Activated effector memory CD4-positive, alpha-beta T cell treated with Interleukin-2 at 50 U/mL for 16 hours (primary cell): ENCODE measurements at regions not wholly inside any gene's neighbourhood (a gene's known extent, or its start where the extent isn't known, plus 50 kb on each side); places are given as distances from the start of the nearest gene placed in this dataset.
"Not testable (repeated sequence)": the region's sequence is repeated elsewhere in the genome, so short reads cannot be mapped to it uniquely, and the experiment has no call there.

ENCODE experiments used
- DNase-seq: peaks from one replicate; pipeline ENCODE4 v3.0.0-alpha.2; 2020

DNA sequence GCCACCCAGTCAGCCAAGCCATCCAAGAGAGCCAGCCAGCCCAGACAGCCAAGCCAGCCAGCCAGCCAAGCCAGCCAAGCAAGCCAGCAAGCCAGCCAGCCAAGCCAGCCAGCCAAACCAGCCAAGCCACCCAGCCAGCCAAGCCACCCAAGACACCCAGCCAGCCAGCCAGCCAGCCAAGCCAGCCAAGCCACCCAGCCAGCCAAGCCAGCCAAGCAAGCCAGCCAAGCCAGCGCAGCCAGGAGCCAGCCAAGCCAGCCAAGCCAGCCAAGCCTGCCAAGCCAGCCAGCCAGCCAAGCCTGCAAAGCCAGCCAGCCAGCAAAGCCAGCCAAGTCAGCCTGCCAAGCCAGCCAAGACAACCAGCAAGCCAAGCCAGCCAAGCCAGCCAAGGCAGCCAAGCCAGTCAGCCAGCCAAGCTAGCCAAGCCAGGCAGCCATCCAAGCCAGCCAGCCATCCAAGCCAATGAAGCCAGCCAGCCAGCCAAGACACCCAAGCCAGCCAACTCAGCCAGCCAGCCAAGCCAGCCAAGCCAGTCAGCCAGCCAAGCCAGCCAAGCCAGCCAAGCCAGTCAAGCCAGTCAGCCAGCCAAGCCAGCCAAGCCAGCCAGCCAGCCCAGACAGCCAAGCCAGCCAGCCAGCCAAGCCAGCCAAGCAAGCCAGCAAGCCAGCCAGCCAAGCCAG lies 332.2 kb upstream of the PLGLB2 start:
- DNase-seq: not testable (repeated sequence)

DNA sequence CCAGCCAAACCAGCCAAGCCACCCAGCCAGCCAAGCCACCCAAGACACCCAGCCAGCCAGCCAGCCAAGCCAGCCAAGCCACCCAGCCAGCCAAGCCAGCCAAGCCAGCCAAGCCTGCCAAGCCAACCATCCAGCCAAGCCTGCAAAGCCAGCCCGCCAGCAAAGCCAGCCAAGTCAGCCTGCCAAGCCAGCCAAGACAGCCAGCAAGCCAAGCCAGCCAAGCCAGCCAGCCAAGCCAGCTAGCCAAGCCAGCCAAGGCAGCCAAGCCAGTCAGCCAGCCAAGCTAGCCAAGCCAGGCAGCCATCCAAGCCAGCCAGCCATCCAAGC lies 331.7 kb upstream of the PLGLB2 start:
- DNase-seq: not testable (repeated sequence)

DNA sequence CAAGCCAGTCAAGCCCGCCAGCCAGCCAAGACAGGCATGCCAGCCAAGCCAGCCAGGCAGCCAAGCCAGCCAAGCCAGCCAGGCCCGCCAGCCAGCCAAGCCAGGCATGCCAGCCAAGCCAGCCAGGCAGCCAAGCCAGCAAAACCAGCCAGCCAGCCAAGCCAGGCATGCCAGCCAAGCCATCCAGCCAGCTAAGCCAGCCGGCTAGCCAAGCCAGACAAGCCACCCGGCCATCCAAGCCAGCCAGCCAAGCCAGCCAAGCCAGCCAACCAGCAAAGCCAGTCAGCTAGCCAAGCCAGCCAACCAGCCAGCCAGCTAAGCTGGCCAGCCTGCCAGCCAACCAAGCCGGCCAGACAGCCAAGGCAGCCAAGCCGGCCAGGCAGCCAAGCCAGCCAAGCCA lies 330.7 kb upstream of the PLGLB2 start:
- DNase-seq: not testable (repeated sequence)

DNA sequence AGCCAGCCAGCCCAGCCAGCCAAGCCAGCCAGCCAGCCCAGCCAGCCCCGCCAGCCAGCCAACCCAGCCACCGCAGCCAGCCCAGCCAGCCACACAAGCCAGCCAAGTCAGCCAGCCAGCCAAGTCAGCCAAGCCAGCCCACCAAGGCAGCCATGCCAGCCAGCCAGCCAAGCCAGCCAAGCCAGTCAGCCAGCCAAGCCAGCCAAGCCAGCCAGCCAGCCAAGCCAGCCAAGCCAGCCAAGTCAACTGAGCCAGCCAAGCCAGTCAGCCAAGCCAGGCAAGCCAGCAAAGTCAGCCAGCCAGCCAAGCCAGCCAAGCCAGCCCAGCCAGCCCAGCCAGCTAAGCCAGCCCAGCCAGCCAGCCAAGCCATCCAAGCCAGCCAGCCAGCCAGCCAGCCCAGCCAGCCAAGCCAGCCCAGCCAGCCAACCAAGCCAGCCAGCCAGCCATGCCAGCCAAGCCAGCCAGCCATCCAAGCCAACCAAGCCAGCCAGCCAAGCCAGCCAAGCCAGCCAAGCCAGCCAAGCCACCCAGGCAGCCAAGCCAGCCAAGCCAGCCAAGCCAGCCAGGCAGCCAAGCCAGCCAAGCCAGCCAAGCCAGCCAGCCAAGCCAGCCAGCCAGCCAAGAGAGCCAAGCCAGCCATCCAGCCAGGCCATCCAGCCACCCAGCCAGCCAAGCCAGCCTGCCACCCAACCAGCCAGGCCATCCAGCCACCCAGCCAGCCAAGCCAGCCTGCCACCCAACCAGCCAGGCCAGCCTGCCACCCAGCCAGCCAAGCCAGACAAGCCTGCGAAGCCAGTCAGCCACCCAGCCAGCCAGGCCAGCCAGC lies 329.9 kb upstream of the PLGLB2 start:
- DNase-seq: not testable (repeated sequence)

DNA sequence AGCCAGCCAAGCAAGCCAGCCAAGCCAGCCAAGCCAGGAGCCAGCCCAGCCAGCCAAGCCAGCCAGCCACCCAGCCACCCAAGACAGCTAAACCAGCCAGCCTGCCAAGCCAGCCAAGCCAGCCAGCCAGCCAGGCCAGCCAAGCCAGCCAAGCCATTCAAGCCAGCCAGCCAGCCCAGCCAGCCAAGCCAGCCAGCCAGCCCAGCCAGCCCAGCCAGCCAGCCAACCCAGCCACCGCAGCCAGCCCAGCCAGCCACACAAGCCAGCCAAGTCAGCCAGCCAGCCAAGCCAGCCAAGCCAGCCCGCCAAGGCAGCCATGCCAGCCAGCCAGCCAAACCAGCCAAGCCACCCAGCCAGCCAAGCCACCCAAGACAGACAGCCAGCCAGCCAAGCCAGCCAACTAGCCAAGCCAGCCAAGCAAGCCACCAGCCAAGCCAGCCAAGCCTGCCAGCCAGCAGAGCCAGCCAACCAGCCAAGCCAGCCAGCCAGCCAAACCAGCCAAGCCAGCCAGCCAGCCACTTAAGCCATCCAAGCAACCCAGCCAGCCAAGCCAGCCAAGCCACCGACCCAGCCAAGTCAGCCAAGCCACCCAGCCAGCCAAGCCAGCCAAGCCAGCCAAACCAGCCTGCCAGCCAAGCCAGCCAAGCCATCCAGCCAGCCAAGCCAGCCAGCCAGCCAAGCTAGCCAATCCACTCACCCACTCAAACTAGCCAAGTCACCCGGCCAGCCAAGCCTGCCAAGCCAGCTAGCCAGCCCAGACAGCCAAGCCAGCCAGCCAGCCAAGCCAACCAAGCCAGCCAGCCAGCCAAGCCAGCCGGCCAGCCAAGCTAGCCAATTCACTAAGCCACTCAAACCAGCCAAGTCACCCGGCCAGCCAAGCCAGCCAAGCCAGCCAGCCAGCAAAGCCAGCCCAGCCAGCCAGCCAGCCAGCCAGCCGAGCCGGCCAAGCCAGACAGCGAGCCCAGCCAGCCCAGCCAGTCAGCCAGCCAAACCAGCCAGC lies 328.8 kb upstream of the PLGLB2 start:
- not testable (repeated sequence) for DNase-seq

DNA sequence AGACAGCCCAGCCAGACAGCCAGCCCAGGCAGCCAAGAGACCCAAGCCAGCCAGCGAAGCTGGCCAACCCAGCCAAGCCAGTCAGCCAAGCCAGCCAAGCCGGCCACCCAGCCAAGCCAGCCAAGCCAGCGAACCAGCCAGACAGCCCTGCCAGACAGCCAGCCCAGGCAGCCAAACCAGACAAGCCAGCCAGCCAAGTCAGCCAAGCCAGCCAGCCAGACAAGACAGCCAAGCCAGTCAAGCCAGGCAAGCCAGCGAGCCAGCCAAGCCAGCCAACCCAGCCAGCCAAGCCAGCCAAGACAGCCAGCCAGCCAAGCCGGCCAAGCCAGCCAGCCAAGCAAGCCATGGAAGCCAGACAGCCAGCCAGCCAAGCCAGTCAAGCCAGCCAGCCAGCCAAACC lies 327.9 kb upstream of the PLGLB2 start:
- not testable (repeated sequence) for DNase-seq

DNA sequence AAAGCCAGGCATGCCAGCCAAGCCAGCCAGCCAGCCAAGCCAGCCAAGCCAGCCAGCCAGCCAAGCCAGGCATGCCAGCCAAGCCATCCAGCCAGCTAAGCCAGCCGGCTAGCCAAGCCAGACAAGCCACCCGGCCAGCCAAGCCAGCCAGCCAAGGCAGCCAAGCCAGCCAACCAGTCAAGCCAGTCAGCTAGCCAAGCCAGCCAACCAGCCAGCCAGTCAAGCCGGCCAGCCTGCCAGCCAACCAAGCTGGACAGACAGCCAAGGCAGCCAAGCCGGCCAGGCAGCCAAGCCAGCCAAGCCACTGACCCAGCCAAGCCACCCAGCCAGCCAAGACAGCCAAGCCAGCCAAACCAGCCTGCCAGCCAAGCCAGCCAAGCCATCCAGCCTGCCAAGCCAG lies 326.9 kb upstream of the PLGLB2 start:
- not testable (repeated sequence) for DNase-seq

DNA sequence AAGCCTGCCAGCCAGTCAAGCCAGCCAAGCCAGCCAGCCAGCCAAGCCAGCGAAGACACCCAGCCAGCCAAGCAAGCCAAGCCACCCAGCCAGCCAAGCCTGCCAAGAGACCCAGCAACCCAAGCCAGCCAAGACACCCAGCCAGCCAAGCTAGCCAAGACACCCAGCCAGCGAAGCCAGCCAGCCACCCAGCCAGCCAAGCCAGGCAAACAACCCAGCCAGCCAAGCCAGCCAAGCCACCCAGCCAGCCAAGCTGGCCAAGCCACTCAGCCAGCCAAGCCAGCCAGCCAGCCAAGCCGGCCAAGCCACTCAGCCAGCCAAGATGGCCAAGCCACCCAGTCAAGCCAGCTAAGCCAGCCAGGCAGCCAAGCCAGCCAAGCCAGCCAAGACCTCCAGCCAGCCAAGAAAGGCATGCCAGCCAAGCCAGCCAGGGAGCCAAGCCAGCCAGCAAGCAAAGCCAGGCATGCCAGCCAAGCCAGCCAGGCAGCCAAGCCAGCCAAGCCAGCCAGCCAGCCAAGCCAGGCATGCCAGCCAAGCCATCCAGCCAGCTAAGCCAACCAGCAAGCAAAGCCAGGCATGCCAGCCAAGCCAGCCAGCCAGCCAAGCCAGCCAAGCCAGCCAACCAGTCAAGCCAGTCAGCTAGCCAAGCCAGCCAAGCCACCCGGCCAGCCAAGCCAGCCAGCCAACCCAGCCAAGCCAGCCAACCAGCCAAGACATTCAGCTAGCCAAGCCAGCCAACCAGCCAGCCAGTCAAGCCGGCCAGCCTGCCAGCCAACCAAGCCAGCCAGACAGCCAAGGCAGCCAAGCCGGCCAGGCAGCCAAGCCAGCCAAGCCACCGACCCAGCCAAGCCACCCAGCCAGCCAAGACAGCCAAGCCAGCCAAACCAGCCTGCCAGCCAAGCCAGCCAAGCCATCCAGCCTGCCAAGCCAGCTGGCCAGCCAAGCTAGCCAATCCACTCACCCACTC lies 323.8 kb upstream of the PLGLB2 start:
- DNase-seq: not testable (repeated sequence)

DNA sequence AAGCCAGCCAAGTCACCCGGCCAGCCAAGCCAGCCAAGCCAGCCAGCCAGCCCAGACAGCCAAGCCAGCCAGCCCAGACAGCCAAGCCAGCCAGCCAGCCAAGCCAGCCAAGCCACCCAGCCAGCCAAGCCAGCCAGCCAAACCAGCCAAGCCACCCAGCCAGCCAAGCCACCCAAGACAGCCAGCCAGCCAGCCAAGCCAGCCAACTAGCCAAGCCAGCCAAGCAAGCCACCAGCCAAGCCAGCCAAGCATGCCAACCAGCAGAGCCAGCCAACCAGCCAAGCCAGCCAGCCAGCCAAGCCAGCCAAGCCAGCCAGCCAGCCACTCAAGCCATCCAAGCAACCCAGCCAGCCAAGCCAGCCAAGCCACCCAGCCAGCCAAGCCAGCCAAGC lies 323.1 kb upstream of the PLGLB2 start:
- not testable (repeated sequence) for DNase-seq

DNA sequence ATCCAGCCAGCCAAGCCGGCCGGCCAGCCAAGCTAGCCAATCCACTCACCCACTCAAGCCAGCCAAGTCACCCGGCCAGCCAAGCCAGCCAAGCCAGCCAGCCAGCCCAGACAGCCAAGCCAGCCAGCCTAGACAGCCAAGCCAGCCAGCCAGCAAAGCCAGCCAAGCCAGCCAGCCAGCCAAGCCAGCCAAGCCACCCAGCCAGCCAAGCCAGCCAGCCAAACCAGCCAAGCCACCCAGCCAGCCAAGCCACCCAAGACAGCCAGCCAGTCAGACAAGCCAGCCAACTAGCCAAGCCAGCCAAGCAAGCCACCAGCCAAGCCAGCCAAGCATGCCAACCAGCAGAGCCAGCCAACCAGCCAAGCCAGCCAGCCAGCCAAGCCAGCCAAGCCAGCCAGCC lies 322.7 kb upstream of the PLGLB2 start:
- not testable (repeated sequence) for DNase-seq

DNA sequence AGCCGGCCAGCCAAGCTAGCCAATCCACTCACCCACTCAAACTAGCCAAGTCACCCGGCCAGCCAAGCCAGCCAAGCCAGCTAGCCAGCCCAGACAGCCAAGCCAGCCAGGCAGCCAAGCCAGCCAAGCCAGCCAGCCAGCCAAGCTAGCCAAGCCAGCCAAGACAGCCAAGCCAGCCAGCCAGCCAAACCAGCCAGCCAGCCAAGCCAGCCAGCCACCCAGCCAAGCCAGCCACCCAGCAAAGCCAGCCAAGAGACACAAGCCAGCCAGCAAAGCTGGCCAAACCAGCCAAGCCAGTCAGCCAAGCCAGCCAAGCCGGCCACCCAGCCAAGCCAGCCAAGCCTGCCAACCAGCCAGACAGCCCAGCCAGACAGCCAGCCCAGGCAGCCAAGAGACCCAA lies 322.2 kb upstream of the PLGLB2 start:
- DNase-seq: not testable (repeated sequence)

DNA sequence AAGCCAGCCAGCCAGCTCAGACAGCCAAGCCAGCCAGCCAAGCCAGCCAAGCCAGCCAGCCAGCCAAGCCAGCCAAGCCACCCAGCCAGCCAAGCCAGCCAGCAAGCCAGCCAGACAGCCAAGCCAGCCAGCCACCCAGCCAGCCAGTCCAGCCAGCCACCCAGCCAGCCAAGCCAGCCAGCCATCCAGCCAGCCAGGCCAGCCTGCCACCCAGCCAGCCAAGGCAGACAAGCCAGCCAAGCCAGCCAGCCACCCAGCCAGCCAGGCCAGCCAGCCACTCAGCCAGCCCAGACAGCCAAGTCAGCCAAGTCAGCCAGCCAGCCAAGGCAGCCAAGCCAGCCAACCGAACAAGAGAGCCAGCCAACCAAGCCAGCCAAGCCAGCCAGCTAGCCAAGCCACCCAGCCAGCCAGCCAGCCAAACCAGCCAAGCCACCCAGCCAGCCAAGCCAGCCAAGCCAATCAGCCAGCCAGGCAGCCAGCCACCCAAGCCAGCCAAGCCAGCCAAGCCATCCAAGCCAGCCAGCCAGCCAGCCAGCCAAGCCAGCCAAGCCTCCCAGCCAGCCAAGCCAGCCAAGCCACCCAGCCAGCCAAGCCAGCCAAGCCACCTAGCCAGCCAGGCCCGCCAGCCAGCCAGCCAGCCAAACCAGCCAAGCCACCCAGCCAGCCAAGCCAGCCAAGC lies 319.3 kb upstream of the PLGLB2 start:
- DNase-seq: not testable (repeated sequence)

DNA sequence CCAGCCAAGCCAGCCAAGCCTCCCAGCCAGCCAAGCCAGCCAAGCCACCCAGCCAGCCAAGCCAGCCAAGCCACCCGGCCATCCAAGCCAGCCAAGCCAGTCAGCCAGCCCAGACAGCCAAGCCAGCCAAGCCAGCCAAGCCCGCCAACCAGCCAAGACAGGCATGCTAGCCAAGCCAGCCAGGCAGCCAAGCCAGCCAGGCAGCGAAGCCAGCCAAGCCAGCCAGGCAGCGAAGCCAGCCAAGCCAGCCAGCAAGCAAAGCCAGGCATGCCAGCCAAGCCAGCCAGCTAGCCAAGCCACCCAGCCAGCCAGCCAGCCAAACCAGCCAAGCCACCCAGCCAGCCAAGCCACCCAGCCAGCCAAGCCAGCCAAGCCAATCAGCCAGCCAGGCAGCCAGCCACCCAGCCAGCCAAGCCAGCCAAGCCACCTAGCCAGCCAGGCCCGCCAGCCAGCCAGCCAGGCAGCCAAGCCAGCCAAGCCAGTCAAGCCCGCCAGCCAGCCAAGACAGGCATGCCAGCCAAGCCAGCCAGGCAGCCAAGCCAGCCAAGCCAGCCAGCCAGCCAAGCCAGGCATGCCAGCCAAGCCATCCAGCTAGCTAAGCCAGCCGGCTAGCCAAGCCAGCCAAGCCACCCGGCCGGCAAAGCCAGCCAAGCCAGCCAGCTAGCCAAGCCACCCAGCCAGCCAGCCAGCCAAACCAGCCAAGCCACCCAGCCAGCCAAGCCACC lies 318.5 kb upstream of the PLGLB2 start:
- not testable (repeated sequence) for DNase-seq

DNA sequence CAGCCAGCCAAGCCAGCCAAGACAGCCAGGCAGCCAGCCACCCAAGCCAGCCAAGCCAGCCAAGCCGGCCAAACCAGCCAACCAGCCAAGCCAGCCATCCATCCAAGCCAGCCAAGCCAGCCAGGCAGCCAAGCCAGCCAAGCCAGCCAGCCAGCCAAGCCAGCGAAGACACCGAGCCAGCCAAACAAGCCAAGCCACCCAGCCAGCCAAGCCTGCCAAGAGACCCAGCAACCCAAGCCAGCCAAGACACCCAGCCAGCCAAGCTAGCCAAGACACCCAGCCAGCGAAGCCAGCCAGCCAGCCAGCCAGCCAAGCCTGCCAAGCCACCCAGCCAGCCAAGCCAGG lies 318.0 kb upstream of the PLGLB2 start:
- not testable (repeated sequence) for DNase-seq

DNA sequence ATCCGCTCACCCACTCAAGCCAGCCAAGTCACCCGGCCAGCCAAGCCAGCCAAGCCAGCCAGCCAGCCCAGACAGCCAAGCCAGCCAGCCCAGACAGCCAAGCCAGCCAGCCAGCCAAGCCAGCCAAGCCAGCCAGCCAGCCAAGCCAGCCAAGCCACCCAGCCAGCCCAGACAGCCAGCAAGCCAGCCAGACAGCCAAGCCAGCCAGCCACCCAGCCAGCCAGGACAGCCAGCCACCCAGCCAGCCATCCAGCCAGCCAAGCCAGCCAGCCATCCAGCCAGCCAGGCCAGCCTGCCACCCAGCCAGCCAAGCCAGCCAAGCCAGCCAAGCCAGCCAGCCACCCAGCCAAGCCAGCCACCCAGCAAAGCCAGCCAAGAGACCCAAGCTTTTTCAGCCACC lies 316.8 kb upstream of the PLGLB2 start:
- not testable (repeated sequence) for DNase-seq

DNA sequence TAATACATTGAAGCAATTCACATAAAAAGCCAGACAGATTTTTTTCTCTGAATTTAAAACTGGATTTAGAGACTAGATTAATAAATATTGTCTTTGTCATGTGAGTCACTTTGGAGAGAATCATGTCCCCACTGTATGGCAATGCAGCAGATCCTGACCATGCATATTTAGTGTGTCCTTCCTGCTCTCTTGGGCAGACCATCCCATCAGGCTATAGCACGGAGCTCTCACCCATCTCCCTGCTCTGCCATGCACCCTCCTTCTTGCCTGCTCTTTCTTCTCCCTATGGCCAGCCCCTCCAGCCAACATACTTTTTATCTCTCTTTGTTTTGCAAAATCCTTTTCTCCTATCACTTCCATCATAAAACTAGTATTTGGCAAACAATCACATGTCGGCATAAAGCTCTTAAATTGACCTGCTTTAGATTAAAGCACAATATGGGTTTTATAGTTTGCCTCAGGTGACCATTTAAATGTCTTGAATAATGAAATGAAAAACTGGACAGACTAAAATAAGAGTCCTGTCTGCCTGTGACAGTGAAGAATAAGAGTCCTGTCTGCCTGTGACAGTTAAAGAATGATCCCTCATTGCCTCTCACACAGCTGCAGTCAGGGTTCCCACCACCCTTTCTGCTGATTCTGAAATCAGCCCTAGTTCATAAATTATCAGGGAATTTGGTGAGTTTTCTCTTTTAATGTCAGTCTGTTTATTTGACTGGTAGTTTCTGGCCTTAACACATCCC lies 315.0 kb upstream of the PLGLB2 start:
- not testable (repeated sequence) for DNase-seq

DNA sequence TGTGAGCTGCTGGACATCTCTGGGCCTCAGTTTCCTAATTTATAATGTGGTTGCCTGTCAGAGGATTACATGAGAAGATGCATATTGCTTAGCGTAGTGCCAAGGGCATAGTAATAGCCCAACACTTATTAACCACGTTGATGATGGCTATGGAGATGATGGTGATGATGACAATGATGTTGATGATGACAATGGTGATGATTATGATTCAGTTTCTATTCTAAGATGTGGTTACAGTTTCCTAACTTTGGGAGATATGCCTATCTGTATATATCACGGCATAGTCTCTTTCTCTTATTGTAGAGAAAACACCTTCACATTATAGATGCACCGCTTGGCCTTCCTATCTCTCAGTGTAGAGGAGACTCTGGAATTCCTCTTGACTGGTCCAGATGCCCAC lies 311.9 kb upstream of the PLGLB2 start:
- not testable (repeated sequence) for DNase-seq

DNA sequence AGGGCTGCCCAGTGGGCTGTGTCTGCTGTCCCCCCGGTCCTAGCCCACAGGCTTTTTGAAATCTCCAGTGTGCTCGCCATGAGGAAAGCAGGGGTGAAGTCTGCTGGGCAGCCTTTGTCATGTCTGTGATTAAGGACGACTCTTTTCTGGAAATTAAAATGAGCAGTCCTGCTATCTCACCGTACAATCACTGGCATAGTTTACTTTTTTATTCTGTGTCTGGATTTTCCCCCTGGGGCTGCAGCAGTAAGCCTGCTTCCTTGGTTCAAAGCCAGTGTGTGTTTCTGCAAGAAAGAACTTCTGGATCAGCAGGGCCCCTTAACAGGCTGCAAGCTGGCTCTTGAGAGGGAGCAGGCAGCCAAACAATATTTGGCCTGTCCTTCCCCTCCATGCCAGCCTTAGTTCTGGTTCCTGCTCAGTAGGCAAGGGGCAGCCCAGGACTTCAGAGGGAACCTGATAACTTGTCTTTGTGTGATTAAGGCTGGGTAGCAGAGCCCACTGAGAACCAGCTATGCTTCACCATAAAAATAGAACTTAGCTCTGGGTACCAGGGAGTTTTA lies 310.1 kb upstream of the PLGLB2 start:
- DNase-seq: not testable (repeated sequence)

DNA sequence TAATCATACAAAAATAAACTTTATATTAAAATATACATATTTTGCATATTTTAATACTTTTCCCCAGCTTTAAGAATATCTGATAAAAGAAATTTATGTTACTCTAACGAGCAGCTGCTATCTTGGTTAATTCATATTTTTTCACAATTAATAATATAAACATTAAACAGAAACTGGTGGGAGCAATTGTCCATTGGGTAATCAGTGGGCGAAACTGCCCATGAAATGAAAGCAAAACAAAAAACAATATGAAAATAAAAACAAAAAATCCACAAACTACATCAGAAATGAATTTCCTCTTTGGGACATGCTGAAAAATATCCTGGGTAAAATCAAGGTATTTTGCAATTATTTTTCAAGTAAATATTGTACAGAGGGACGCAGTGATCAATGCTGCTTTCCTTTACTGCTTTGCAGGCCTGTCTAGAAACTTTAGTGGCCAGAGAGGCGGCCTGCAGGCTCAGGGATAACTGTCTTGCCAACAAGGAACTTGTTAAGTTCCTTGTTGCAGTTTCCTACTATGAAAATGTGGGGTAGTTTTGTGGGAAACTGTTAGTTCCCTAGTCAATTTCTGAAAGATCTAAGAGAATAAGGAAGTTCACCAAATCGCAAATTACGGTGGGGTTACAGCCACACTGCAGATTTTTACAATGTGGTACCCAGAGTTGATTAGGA lies 309.0 kb upstream of the PLGLB2 start:
- not testable (repeated sequence) for DNase-seq
